Peyer's patch (tissue), 4 donors: ENCODE measurements at regions not wholly inside any gene's neighbourhood (a gene's known extent, or its start where the extent isn't known, plus 50 kb on each side); places are given as distances from the start of the nearest gene placed in this dataset.

Source experiments
- DNase-seq, 3 donors: peaks; one replicate each; pipeline ENCODE4 v3.0.0-alpha.2; 2017 to 2019
- H3K27ac ChIP-seq, 4 donors: fragments of 200-600 bp; sonication (generic); one replicate each; pipeline ENCODE4 v1.5.1; 2016 to 2019
- H3K27me3 ChIP-seq, 2 donors: fragments of 200-600 bp; sonication (generic); one replicate each; pipeline ENCODE4 v1.5.1; 2019
- H3K36me3 ChIP-seq, 3 donors: fragments of 200-600 bp; sonication (generic); one replicate each; pipeline ENCODE4 v1.5.1; 2016 to 2019
- H3K4me1 ChIP-seq, 4 donors: fragments of 200-600 bp; sonication (generic); one replicate each; pipeline ENCODE4 v1.5.1; 2016 to 2019
- H3K4me3 ChIP-seq, 4 donors: fragments of 200-600 bp; sonication (generic); 1 replicate in 3 of 4; 2 replicates in 1 of 4; pipeline ENCODE4 v1.5.1; 2016 to 2019; ENCODE audit warnings: mild to moderate bottlenecking in 1 of 4
- H3K9me3 ChIP-seq, 4 donors: fragments of 200-600 bp; sonication (generic); one replicate each; pipeline ENCODE4 v1.5.1; 2016 to 2019; ENCODE audit warnings: mild to moderate bottlenecking in 1 of 4
- CTCF ChIP-seq, 6 experiments: fragments of 450-650 bp in 4 of 6; fragments of 200-600 bp in 2 of 6; sonication (generic) in 1 of 6; IDR thresholded peaks; one replicate each; pipeline ENCODE4 v1.5.1; 2017 to 2019; ENCODE audit warnings: antibody characterized with exemption in 6 of 6, mild to moderate bottlenecking in 3 of 6, moderate library complexity in 1 of 6
- POLR2A ChIP-seq, 2 donors: fragments of 450-650 bp; IDR thresholded peaks; one replicate each; pipeline ENCODE4 v1.5.1; 2017; ENCODE audit warnings: antibody characterized with exemption in 2 of 2, mild to moderate bottlenecking in 2 of 2, moderate library complexity in 2 of 2

DNA sequence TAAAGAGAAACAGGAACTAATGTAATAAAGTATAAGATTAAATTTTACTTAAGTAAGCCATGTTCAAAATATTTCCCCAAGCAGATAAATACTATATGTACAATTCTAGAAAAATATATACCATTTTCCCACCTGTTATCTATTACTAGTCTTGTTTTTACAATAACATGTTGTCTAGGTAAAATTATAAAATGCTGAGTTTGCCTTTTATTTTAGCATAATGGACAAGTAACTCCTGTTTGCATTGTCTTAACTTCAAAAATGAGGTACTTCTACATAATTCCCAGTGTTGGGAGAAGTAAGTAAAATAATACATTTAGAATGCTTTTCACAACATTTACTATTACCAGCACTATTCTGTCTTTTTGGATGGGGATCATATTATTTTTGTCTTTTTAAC lies 800.5 kb downstream of the SLITRK6 start:
- no peaks in the 10 kb centered on the region for H3K9me3 ChIP-seq
- H3K27ac ChIP-seq: no peak overlapping the region
- H3K27me3 ChIP-seq: no peaks in the 10 kb centered on the region
- H3K4me3 ChIP-seq: no peak overlapping the region
- TF ChIP-seq CTCF (IDR thresholded peaks at IDR 0.05) (no peak), POLR2A (IDR thresholded peaks at IDR 0.05) (no peak)
- no peaks in the 10 kb centered on the region for H3K4me1 ChIP-seq
- H3K36me3 ChIP-seq: no peaks in the 10 kb centered on the region
- no peak for DNase-seq

DNA sequence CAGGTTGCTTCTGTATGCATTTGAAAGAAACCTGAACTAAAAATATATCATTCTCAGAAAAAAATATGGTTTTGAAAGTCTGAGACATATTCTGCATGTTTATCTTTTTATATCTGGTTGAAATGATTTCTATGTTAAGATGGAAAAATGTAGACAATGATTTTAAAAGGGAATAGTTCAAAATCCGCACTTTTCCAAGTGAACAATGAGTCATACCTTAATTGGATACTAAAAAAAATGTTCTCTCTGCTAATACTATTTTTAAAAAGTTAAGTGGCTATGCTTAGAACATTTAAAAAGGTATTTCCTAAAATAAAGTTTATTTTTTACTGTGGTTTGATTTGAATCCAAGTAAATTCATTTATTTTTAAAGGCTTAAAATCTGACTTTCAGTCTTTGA lies 801.4 kb downstream of the SLITRK6 start:
- no peaks in the 10 kb centered on the region for H3K4me1 ChIP-seq
- no peaks in the 10 kb centered on the region for H3K9me3 ChIP-seq
- no peak overlapping the region for H3K27ac ChIP-seq
- H3K36me3 ChIP-seq: no peaks in the 10 kb centered on the region
- TF ChIP-seq CTCF (IDR thresholded peaks at IDR 0.05) (no peak), POLR2A (IDR thresholded peaks at IDR 0.05) (no peak)
- DNase-seq: no peak
- H3K4me3 ChIP-seq: no peak overlapping the region
- no peaks in the 10 kb centered on the region for H3K27me3 ChIP-seq

GRCh38 chr13:84994582-84994981 lies 804.6 kb downstream of the SLITRK6 start:
- Histone ChIP-seq H3K36me3 (no peaks in the 10 kb centered on the region), H3K9me3 (no peaks in the 10 kb centered on the region), H3K27ac (no peak overlapping the region), H3K27me3 (no peaks in the 10 kb centered on the region), H3K4me1 (no peaks in the 10 kb centered on the region), H3K4me3 (no peak overlapping the region)
- no peak for TF ChIP-seq CTCF (IDR thresholded peaks at IDR 0.05)
- DNase-seq: no peak

GRCh38 chr13:84985860-84986259 lies 813.4 kb downstream of the SLITRK6 start:
- no peaks in the 10 kb centered on the region for H3K9me3 ChIP-seq
- H3K27me3 ChIP-seq: no peaks in the 10 kb centered on the region
- H3K4me3 ChIP-seq: no peak overlapping the region
- DNase-seq: no peak
- H3K4me1 ChIP-seq: no peaks in the 10 kb centered on the region
- no peaks in the 10 kb centered on the region for H3K36me3 ChIP-seq
- TF ChIP-seq CTCF (IDR thresholded peaks at IDR 0.05) (no peak), POLR2A (IDR thresholded peaks at IDR 0.05) (no peak)
- no peak overlapping the region for H3K27ac ChIP-seq

DNA sequence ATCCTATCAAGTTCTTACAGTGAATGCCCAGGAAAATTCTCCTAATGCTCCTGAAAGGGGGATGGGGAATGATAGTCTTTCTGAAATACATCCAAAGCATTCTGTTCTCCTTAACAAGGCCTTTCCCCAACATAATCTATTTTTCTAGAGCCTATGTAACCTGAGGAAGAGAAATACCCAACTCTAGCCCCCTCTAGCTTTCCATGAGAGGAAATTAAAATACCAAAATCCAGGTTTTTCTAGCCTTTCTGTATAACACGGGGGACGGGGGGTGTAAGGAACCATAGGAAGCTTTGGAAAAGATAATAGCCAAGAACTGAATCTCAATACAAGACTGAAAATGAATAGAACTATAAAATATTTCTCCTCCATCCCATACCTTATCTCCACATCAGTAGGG lies 815.9 kb downstream of the SLITRK6 start:
- no peak for DNase-seq
- Histone ChIP-seq H3K4me1 (no peaks in the 10 kb centered on the region), H3K27me3 (no peaks in the 10 kb centered on the region), H3K9me3 (no peaks in the 10 kb centered on the region), H3K4me3 (no peak overlapping the region), H3K27ac (no peak overlapping the region), H3K36me3 (no peaks in the 10 kb centered on the region)
- TF ChIP-seq CTCF (IDR thresholded peaks at IDR 0.05) (no peak), POLR2A (IDR thresholded peaks at IDR 0.05) (no peak)

GRCh38 chr13:84980571-84980970 lies 818.6 kb downstream of the SLITRK6 start:
- Histone ChIP-seq H3K36me3 (no peaks in the 10 kb centered on the region), H3K4me3 (no peak overlapping the region), H3K27me3 (no peaks in the 10 kb centered on the region), H3K4me1 (no peaks in the 10 kb centered on the region), H3K9me3 (no peaks in the 10 kb centered on the region), H3K27ac (no peak overlapping the region)
- TF ChIP-seq CTCF (IDR thresholded peaks at IDR 0.05): no peak
- no peak for TF ChIP-seq POLR2A (IDR thresholded peaks at IDR 0.05)
- DNase-seq: no peak
